ENCODE measurements at regions not wholly inside any gene's neighbourhood (a gene's known extent, or its start where the extent isn't known, plus 50 kb on each side); places are given as distances from the start of the nearest gene placed in this dataset.

- Histone ChIP-seq H3K4me3 (ENCODE audit: extremely low read depth, insufficient read depth, low read length, poor library complexity, severe bottlenecking) (no peak overlapping the region), H3K36me3 (ENCODE audit: control insufficient read depth, insufficient read depth, low read length) (no peaks in the 10 kb centered on the region), H3K9me3 (ENCODE audit: control insufficient read depth, low read length) (no peaks in the 10 kb centered on the region), H3K27ac (ENCODE audit: low read depth, low read length, severe bottlenecking) (no peak overlapping the region), H3K4me1 (ENCODE audit: control insufficient read depth, insufficient read depth, low read length, poor library complexity, severe bottlenecking) (no peaks in the 10 kb centered on the region)
- 94% methylated on average over 6 of the region's 6 CpGs for WGBS, 2 experiments (ENCODE audit: insufficient coverage in 2 of 2)
Observed at GRCh38 chr17:56034197-56034635, 119.1 kb upstream of the ANKFN1 start.

GRCh38 chr17:56038131-56038530 is 115.1 kb upstream of the ANKFN1 start:
- WGBS, 2 experiments (ENCODE audit: insufficient coverage in 2 of 2), result 82 to 89% methylated on average over 6 of the region's 6 CpGs
- H3K9me3 ChIP-seq (ENCODE audit: control insufficient read depth, low read length), result no peaks in the 10 kb centered on the region

GRCh38 chr17:56045872-56046271 is 107.4 kb upstream of the ANKFN1 start:
- Histone ChIP-seq H3K27ac (ENCODE audit: low read depth, low read length, severe bottlenecking) (no peak overlapping the region), H3K36me3 (ENCODE audit: control insufficient read depth, insufficient read depth, low read length) (no peaks in the 10 kb centered on the region), H3K4me3 (ENCODE audit: extremely low read depth, insufficient read depth, low read length, poor library complexity, severe bottlenecking) (no peak overlapping the region), H3K9me3 (ENCODE audit: control insufficient read depth, low read length) (no peaks in the 10 kb centered on the region), H3K4me1 (ENCODE audit: control insufficient read depth, insufficient read depth, low read length, poor library complexity, severe bottlenecking) (no peaks in the 10 kb centered on the region)
- WGBS, 2 experiments (ENCODE audit: insufficient coverage in 2 of 2), result 79 to 85% methylated on average over 8 of the region's 9 CpGs

More at GRCh38 chr17:56038131-56038530, 115.1 kb upstream of the ANKFN1 start:
- no peaks in the 10 kb centered on the region for H3K4me1 ChIP-seq (ENCODE audit: control insufficient read depth, insufficient read depth, low read length, poor library complexity, severe bottlenecking)
- H3K4me3 ChIP-seq (ENCODE audit: extremely low read depth, insufficient read depth, low read length, poor library complexity, severe bottlenecking), result no peak overlapping the region
- H3K27ac ChIP-seq (ENCODE audit: low read depth, low read length, severe bottlenecking), result no peak overlapping the region
- H3K36me3 ChIP-seq (ENCODE audit: control insufficient read depth, insufficient read depth, low read length), result no peaks in the 10 kb centered on the region

- H3K4me3 ChIP-seq (ENCODE audit: extremely low read depth, insufficient read depth, low read length, poor library complexity, severe bottlenecking), result no peak overlapping the region
- 68 to 80% methylated on average over 2 to 3 of the region's 5 CpGs for WGBS, 2 experiments (ENCODE audit: insufficient coverage in 2 of 2)
- H3K27ac ChIP-seq (ENCODE audit: low read depth, low read length, severe bottlenecking), result no peak overlapping the region
- H3K36me3 ChIP-seq (ENCODE audit: control insufficient read depth, insufficient read depth, low read length), result no peaks in the 10 kb centered on the region
- H3K4me1 ChIP-seq (ENCODE audit: control insufficient read depth, insufficient read depth, low read length, poor library complexity, severe bottlenecking), result no peaks in the 10 kb centered on the region
- H3K9me3 ChIP-seq (ENCODE audit: control insufficient read depth, low read length), result no peaks in the 10 kb centered on the region
Observed at GRCh38 chr17:56047331-56047730, 105.9 kb upstream of the ANKFN1 start.

- H3K9me3 ChIP-seq (ENCODE audit: control insufficient read depth, low read length), result no peaks in the 10 kb centered on the region
- WGBS, 2 experiments (ENCODE audit: insufficient coverage in 2 of 2), result 100% methylated on average over 1 of the region's 3 CpGs; no CpG with 5 or more reads in 1 of the 2 experiments
- H3K27ac ChIP-seq (ENCODE audit: low read depth, low read length, severe bottlenecking), result no peak overlapping the region
- no peaks in the 10 kb centered on the region for H3K4me1 ChIP-seq (ENCODE audit: control insufficient read depth, insufficient read depth, low read length, poor library complexity, severe bottlenecking)
- no peak overlapping the region for H3K4me3 ChIP-seq (ENCODE audit: extremely low read depth, insufficient read depth, low read length, poor library complexity, severe bottlenecking)
- H3K36me3 ChIP-seq (ENCODE audit: control insufficient read depth, insufficient read depth, low read length), result no peaks in the 10 kb centered on the region
Observed at GRCh38 chr17:56057869-56058268, 95.4 kb upstream of the ANKFN1 start.

GRCh38 chr17:56064506-56064905 is 88.8 kb upstream of the ANKFN1 start:
- peaks cover 5% of the 10 kb centered on the region for H3K9me3 ChIP-seq (ENCODE audit: control insufficient read depth, low read length)
- no peaks in the 10 kb centered on the region for H3K36me3 ChIP-seq (ENCODE audit: control insufficient read depth, insufficient read depth, low read length)
- H3K4me3 ChIP-seq (ENCODE audit: extremely low read depth, insufficient read depth, low read length, poor library complexity, severe bottlenecking), result no peak overlapping the region
- WGBS, 2 experiments (ENCODE audit: insufficient coverage in 2 of 2), result 67 to 81% methylated on average over 2 to 6 of the region's 7 CpGs
- H3K4me1 ChIP-seq (ENCODE audit: control insufficient read depth, insufficient read depth, low read length, poor library complexity, severe bottlenecking), result no peaks in the 10 kb centered on the region
- H3K27ac ChIP-seq (ENCODE audit: low read depth, low read length, severe bottlenecking), result no peak overlapping the region

- 85 to 91% methylated on average over 5 of the region's 6 CpGs for WGBS, 2 experiments (ENCODE audit: insufficient coverage in 2 of 2)
- Histone ChIP-seq H3K36me3 (ENCODE audit: control insufficient read depth, insufficient read depth, low read length) (no peaks in the 10 kb centered on the region), H3K27ac (ENCODE audit: low read depth, low read length, severe bottlenecking) (no peak overlapping the region), H3K9me3 (ENCODE audit: control insufficient read depth, low read length) (no peaks in the 10 kb centered on the region), H3K4me3 (ENCODE audit: extremely low read depth, insufficient read depth, low read length, poor library complexity, severe bottlenecking) (no peak overlapping the region), H3K4me1 (ENCODE audit: control insufficient read depth, insufficient read depth, low read length, poor library complexity, severe bottlenecking) (no peaks in the 10 kb centered on the region)
Observed at GRCh38 chr17:56074361-56074890, 78.8 kb upstream of the ANKFN1 start.

- Histone ChIP-seq H3K27ac (ENCODE audit: low read depth, low read length, severe bottlenecking) (no peak overlapping the region), H3K4me3 (ENCODE audit: extremely low read depth, insufficient read depth, low read length, poor library complexity, severe bottlenecking) (no peak overlapping the region), H3K36me3 (ENCODE audit: control insufficient read depth, insufficient read depth, low read length) (no peaks in the 10 kb centered on the region), H3K4me1 (ENCODE audit: control insufficient read depth, insufficient read depth, low read length, poor library complexity, severe bottlenecking) (no peaks in the 10 kb centered on the region), H3K9me3 (ENCODE audit: control insufficient read depth, low read length) (no peaks in the 10 kb centered on the region)
Observed at GRCh38 chr17:56076980-56077379, 76.3 kb upstream of the ANKFN1 start.

GRCh38 chr17:56083475-56083874 is 69.8 kb upstream of the ANKFN1 start:
- Histone ChIP-seq H3K36me3 (ENCODE audit: control insufficient read depth, insufficient read depth, low read length) (no peaks in the 10 kb centered on the region), H3K9me3 (ENCODE audit: control insufficient read depth, low read length) (no peaks in the 10 kb centered on the region), H3K4me3 (ENCODE audit: extremely low read depth, insufficient read depth, low read length, poor library complexity, severe bottlenecking) (no peak overlapping the region), H3K27ac (ENCODE audit: low read depth, low read length, severe bottlenecking) (no peak overlapping the region), H3K4me1 (ENCODE audit: control insufficient read depth, insufficient read depth, low read length, poor library complexity, severe bottlenecking) (no peaks in the 10 kb centered on the region)
- 85 to 92% methylated on average over 2 of the region's 2 CpGs for WGBS, 2 experiments (ENCODE audit: insufficient coverage in 2 of 2)

- no peaks in the 10 kb centered on the region for H3K36me3 ChIP-seq (ENCODE audit: control insufficient read depth, insufficient read depth, low read length)
- H3K4me3 ChIP-seq (ENCODE audit: extremely low read depth, insufficient read depth, low read length, poor library complexity, severe bottlenecking), result no peak overlapping the region
- H3K9me3 ChIP-seq (ENCODE audit: control insufficient read depth, low read length), result no peaks in the 10 kb centered on the region
- H3K4me1 ChIP-seq (ENCODE audit: control insufficient read depth, insufficient read depth, low read length, poor library complexity, severe bottlenecking), result no peaks in the 10 kb centered on the region
- WGBS, 2 experiments (ENCODE audit: insufficient coverage in 2 of 2), result 93 to 94% methylated on average over 2 of the region's 3 CpGs
- H3K27ac ChIP-seq (ENCODE audit: low read depth, low read length, severe bottlenecking), result no peak overlapping the region
Observed at GRCh38 chr17:56085576-56086267, 67.6 kb upstream of the ANKFN1 start.

GRCh38 chr17:56087199-56087598 is 66.1 kb upstream of the ANKFN1 start:
- 54 to 71% methylated on average over 3 of the region's 3 CpGs for WGBS, 2 experiments (ENCODE audit: insufficient coverage in 2 of 2)
- H3K4me3 ChIP-seq (ENCODE audit: extremely low read depth, insufficient read depth, low read length, poor library complexity, severe bottlenecking), result no peak overlapping the region
- no peaks in the 10 kb centered on the region for H3K4me1 ChIP-seq (ENCODE audit: control insufficient read depth, insufficient read depth, low read length, poor library complexity, severe bottlenecking)
- H3K27ac ChIP-seq (ENCODE audit: low read depth, low read length, severe bottlenecking), result no peak overlapping the region
- no peaks in the 10 kb centered on the region for H3K36me3 ChIP-seq (ENCODE audit: control insufficient read depth, insufficient read depth, low read length)
- no peaks in the 10 kb centered on the region for H3K9me3 ChIP-seq (ENCODE audit: control insufficient read depth, low read length)
